ENCODE measurements at regions not wholly inside any gene's neighbourhood (a gene's known extent, or its start where the extent isn't known, plus 50 kb on each side); places are given as distances from the start of the nearest gene placed in this dataset.

DNA sequence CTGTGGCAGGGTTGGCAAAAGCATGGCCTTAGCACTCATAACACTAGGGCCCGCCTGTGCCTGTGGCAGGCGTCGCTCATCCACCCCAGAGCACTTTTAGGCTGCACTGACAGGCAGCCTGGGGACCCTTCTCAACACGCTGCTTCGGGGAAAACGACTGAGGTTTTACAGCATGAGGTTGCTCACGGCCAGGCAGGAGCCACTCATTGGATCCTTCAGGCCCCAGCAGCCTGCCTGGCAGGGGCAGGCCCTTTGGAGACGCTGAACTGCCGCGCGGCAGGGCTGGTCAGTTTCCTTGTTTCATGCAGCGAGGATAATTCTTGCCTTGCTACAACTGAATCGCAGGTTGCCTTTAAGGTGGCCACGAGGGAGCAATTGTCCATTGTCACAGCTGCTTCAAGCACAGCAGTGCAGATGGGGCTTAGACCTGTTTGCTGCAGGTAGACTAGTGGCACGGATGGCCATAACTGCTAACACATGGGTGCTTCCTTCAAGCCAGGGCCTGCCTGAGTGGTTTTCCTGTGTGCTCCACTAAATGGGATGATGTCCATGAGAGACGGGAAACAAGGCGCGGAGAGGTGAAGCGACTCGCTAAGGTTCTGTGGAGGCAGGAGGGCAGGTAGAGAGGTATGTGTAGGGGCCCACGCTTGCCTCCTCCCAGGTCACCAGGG, 49.9 kb upstream of the HS6ST1 start:
- Mint-ChIP-seq H3K9me3 (no peaks in the 10 kb centered on the region), H3K27ac (peak overlapping the region; percentile 87 to 95 (median 91)), H3K36me3 (ENCODE audit: low read depth) (no peaks in the 10 kb centered on the region), H3K27me3 (ENCODE audit: low read depth) (peaks cover 29% of the 10 kb centered on the region), H3K4me3 (peak overlapping the region in 1 of 3 experiments; percentile 22), H3K4me1 (peaks cover 67% of the 10 kb centered on the region)
- TF ChIP-seq, protein P1, sequence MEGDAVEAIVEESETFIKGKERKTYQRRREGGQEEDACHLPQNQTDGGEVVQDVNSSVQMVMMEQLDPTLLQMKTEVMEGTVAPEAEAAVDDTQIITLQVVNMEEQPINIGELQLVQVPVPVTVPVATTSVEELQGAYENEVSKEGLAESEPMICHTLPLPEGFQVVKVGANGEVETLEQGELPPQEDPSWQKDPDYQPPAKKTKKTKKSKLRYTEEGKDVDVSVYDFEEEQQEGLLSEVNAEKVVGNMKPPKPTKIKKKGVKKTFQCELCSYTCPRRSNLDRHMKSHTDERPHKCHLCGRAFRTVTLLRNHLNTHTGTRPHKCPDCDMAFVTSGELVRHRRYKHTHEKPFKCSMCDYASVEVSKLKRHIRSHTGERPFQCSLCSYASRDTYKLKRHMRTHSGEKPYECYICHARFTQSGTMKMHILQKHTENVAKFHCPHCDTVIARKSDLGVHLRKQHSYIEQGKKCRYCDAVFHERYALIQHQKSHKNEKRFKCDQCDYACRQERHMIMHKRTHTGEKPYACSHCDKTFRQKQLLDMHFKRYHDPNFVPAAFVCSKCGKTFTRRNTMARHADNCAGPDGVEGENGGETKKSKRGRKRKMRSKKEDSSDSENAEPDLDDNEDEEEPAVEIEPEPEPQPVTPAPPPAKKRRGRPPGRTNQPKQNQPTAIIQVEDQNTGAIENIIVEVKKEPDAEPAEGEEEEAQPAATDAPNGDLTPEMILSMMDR (IDR thresholded peaks at IDR 0.05; ENCODE audit: unreplicated experiment in 3 of 3), result no peak

DNA sequence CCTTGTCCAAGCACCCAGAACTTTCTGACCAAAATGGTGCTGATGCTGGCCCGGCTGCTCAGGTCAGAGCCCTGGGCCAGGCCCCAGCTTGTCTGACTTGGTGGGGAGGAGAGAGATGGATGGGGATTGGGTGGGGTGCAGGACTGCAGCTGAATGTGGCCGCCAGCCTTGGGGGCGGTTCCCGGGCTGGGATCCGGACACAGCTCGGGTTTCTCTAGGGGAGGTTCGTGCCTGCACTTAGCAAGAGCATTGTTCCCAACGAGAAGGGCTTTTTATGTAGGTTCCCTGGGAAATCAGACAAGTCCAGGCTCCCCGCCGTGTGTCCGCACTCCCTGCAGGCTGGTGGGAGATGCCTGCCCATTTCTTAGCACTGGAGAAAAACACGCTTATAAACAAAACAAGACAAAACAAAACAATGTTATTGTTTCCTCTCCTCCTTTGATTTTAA, 50.5 kb upstream of the HS6ST1 start:
- peak overlapping the region in 2 of 3 experiments; percentile 41 to 55 for H3K4me3 Mint-ChIP-seq
- peaks cover 30% of the 10 kb centered on the region for H3K27me3 Mint-ChIP-seq (ENCODE audit: low read depth)
- peak overlapping the region; percentile 87 to 95 (median 91) for H3K27ac Mint-ChIP-seq
- peaks cover 67% of the 10 kb centered on the region for H3K4me1 Mint-ChIP-seq
- no peaks in the 10 kb centered on the region for H3K9me3 Mint-ChIP-seq
- no peaks in the 10 kb centered on the region for H3K36me3 Mint-ChIP-seq (ENCODE audit: low read depth)
- TF ChIP-seq, protein P1 (IDR thresholded peaks at IDR 0.05; ENCODE audit: unreplicated experiment in 3 of 3), result no peak

DNA sequence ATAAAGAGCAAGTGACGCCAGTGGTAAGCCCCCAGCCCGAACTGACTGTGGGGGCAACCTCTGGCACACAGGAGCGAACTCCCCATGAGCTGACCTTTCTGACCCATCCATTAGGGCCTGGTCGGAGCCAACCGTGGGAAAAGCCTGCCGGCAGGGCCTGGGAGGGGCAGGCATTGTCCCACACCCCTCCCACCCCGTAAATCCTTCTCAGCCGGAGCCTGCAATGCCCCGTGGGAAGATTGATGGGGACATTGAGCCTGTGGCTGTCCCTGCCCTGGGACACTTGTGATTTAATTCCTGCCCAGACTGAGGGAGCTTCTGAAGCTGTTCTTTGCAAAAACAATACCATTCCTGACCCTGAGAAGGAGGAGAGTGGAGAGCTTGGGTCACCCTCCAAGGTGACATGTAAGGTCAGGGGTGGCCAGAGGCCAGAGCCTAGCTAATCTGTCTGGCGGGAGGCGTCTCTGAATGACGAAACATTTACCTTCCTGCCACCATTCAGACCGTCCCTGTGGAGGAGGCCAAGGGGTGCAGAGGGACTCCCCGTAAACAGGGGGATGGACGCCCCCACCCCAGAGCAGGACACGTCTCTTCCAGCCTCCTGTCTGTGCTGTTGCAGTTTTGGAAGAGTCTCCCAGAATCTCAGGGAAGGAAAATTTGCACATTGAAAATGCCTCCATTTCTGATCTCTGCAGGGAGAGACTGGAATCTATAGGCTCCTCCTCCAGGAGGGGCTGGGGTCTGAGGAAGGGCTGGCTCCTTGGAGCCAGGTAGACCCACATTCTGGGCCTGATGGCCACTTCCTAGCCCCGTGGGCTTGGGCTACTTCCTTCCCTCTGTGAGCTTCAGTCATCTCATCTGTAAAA, 51.2 kb upstream of the HS6ST1 start:
- Mint-ChIP-seq H3K4me1 (peaks cover 69% of the 10 kb centered on the region), H3K27me3 (ENCODE audit: low read depth) (peaks cover 30% of the 10 kb centered on the region), H3K27ac (peak overlapping the region; percentile 87 to 95 (median 91)), H3K36me3 (ENCODE audit: low read depth) (no peaks in the 10 kb centered on the region), H3K4me3 (peak overlapping the region in 1 of 3 experiments; percentile 55), H3K9me3 (no peaks in the 10 kb centered on the region)
- TF ChIP-seq, protein P1 (IDR thresholded peaks at IDR 0.05; ENCODE audit: unreplicated experiment in 3 of 3), result no peak

DNA sequence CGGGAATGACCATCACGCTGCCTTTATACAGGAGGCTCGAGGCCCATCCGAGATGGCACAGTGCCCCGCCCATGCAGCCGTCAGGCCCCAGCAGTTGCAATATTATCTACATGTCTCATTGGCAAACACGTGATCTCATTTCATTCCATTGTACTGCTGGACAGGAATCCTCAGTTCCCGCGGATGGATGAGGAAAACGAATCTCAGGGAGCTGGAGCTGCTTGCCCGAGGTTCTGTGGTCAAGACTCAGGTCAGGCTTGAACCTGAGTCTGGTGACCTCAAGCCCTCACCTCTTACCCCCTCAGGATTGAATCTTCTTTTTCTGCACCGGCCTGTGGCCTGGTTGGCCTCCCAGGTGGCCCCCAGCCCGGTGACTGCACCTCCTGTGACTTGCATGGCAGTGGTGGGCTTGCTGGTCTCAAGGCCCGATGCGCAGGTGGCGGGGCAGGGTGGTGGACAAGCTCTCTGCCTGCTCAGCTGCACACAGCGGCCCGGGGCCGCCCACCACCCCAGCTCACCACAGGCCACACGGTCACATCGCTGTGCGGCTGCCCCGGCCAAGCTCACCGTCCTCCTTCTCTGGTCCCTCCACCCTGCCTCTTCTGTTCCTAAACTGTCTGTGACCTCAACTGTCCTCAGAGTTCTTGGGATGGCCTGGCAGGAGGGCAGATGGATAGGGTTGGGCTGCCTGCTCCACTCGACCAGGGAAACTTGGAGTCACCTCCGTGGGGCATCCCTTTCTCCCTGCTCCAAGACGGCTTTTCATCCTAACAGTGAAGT, 52.0 kb upstream of the HS6ST1 start:
- peak overlapping the region; percentile 25 to 95 (median 87) for H3K27ac Mint-ChIP-seq
- H3K4me1 Mint-ChIP-seq, result peaks cover 65% of the 10 kb centered on the region
- no peaks in the 10 kb centered on the region for H3K9me3 Mint-ChIP-seq
- H3K4me3 Mint-ChIP-seq, result no peak overlapping the region
- peaks cover 30% of the 10 kb centered on the region for H3K27me3 Mint-ChIP-seq (ENCODE audit: low read depth)
- TF ChIP-seq, protein P1 (IDR thresholded peaks at IDR 0.05; ENCODE audit: unreplicated experiment in 3 of 3), result no peak
- H3K36me3 Mint-ChIP-seq (ENCODE audit: low read depth), result no peaks in the 10 kb centered on the region

DNA sequence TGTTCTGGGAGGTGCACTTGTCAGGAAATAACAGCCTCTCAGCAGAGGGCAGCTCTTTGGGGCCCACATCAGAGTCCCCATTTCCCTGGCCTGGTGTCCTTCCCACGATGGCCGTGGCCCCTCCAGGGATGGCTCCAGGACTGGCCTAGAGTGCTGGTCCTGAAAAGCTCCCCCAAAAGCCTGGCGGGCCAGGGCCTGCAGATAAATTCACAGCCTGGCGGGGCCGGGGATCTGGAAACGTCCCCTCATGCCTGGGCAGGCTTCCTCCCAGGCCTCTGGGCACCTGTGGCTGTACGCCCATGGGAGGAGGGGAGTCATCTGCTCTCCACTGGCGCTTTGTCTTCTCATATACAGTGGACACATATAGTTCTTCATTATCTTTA, 52.6 kb upstream of the HS6ST1 start:
- H3K36me3 Mint-ChIP-seq (ENCODE audit: low read depth), result no peaks in the 10 kb centered on the region
- no peak overlapping the region for H3K4me3 Mint-ChIP-seq
- H3K27me3 Mint-ChIP-seq (ENCODE audit: low read depth), result peaks cover 30% of the 10 kb centered on the region
- peak overlapping the region in 1 of 3 experiments; percentile 87 for H3K27ac Mint-ChIP-seq
- H3K4me1 Mint-ChIP-seq, result peaks cover 62% of the 10 kb centered on the region
- H3K9me3 Mint-ChIP-seq, result no peaks in the 10 kb centered on the region
- TF ChIP-seq, protein P1 (IDR thresholded peaks at IDR 0.05; ENCODE audit: unreplicated experiment in 3 of 3), result no peak

All from nephron (organoid).